ENCODE measurements at regions not wholly inside any gene's neighbourhood (a gene's known extent, or its start where the extent isn't known, plus 50 kb on each side); places are given as distances from the start of the nearest gene placed in this dataset.
A peak's percentile ranks its signal among the peaks of the same experiment; 100 is the strongest.

- Mint-ChIP-seq H3K27me3 (ENCODE audit: low read depth) (no peaks in the 10 kb centered on the region), H3K27ac (no peak overlapping the region), H3K4me3 (no peak overlapping the region), H3K9me3 (no peaks in the 10 kb centered on the region), H3K36me3 (ENCODE audit: low read depth) (no peaks in the 10 kb centered on the region), H3K4me1 (no peaks in the 10 kb centered on the region)
- no peak for TF ChIP-seq CTCF (IDR thresholded peaks at IDR 0.05; ENCODE audit: unreplicated experiment in 3 of 3)
These were observed 59.6 kb downstream of the C3orf38 start for GRCh38 chr3:88209356-88209755.

GRCh38 chr3:88211096-88211890 is 61.5 kb downstream of the C3orf38 start:
- H3K4me1 Mint-ChIP-seq = no peaks in the 10 kb centered on the region
- H3K9me3 Mint-ChIP-seq = no peaks in the 10 kb centered on the region
- peak overlapping the region in 1 of 3 experiments; percentile 32 for H3K27ac Mint-ChIP-seq
- no peak for TF ChIP-seq CTCF (IDR thresholded peaks at IDR 0.05; ENCODE audit: unreplicated experiment in 3 of 3)
- H3K4me3 Mint-ChIP-seq = no peak overlapping the region
- H3K36me3 Mint-ChIP-seq (ENCODE audit: low read depth) = no peaks in the 10 kb centered on the region
- H3K27me3 Mint-ChIP-seq (ENCODE audit: low read depth) = no peaks in the 10 kb centered on the region

GRCh38 chr3:88219138-88219792 is 69.5 kb downstream of the C3orf38 start:
- Mint-ChIP-seq H3K4me3 (no peak overlapping the region), H3K27me3 (ENCODE audit: low read depth) (no peaks in the 10 kb centered on the region), H3K4me1 (peaks cover 10% of the 10 kb centered on the region), H3K27ac (no peak overlapping the region), H3K9me3 (no peaks in the 10 kb centered on the region), H3K36me3 (ENCODE audit: low read depth) (no peaks in the 10 kb centered on the region)
- peak; percentile 61 to 75 (median 67) for TF ChIP-seq CTCF (IDR thresholded peaks at IDR 0.05; ENCODE audit: unreplicated experiment in 3 of 3)

GRCh38 chr3:88220126-88220525 is 70.4 kb downstream of the C3orf38 start:
- Mint-ChIP-seq H3K27ac (no peak overlapping the region), H3K36me3 (ENCODE audit: low read depth) (no peaks in the 10 kb centered on the region), H3K4me3 (no peak overlapping the region), H3K27me3 (ENCODE audit: low read depth) (no peaks in the 10 kb centered on the region), H3K4me1 (peaks cover 11% of the 10 kb centered on the region), H3K9me3 (no peaks in the 10 kb centered on the region)
- no peak for TF ChIP-seq CTCF (IDR thresholded peaks at IDR 0.05; ENCODE audit: unreplicated experiment in 3 of 3)

GRCh38 chr3:88221726-88222125 is 72.0 kb downstream of the C3orf38 start:
- Mint-ChIP-seq H3K36me3 (ENCODE audit: low read depth) (no peaks in the 10 kb centered on the region), H3K27me3 (ENCODE audit: low read depth) (no peaks in the 10 kb centered on the region), H3K9me3 (no peaks in the 10 kb centered on the region), H3K4me3 (no peak overlapping the region), H3K27ac (no peak overlapping the region), H3K4me1 (peaks cover 17% of the 10 kb centered on the region)
- TF ChIP-seq CTCF (IDR thresholded peaks at IDR 0.05; ENCODE audit: unreplicated experiment in 3 of 3) = no peak
